ENCODE measurements at regions not wholly inside any gene's neighbourhood (a gene's known extent, or its start where the extent isn't known, plus 50 kb on each side); places are given as distances from the start of the nearest gene placed in this dataset.

DNA sequence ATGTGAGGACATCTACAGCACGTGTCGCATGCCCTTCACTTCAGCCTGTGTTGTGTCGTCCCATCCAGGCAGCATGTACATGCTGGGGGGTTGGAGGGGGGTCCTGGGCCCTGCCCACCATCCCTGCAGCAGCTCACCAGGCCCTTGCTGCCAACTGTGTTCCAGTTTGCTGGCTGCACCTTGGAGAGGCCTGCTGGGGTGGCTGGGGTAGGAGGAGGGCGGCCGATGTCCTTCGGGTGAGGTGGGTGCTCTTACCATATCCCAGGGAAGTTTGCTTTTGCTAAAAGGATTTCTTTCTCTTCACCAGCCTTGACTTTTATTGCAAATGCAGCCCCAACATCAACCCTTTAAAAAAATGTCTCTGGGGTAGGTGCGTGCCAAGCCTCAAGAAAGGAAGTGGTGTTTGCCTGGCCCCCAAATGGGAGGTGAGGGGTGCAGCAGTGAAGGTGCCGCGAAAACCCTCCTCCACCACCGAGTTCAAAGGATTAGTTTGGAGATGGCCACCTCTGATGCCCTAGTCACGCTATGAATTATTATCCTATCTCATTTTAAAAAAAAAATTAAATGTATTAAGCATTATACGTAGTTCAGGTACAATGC is 165.8 kb upstream of the KLF6 start:
- TF ChIP-seq, protein P1, sequence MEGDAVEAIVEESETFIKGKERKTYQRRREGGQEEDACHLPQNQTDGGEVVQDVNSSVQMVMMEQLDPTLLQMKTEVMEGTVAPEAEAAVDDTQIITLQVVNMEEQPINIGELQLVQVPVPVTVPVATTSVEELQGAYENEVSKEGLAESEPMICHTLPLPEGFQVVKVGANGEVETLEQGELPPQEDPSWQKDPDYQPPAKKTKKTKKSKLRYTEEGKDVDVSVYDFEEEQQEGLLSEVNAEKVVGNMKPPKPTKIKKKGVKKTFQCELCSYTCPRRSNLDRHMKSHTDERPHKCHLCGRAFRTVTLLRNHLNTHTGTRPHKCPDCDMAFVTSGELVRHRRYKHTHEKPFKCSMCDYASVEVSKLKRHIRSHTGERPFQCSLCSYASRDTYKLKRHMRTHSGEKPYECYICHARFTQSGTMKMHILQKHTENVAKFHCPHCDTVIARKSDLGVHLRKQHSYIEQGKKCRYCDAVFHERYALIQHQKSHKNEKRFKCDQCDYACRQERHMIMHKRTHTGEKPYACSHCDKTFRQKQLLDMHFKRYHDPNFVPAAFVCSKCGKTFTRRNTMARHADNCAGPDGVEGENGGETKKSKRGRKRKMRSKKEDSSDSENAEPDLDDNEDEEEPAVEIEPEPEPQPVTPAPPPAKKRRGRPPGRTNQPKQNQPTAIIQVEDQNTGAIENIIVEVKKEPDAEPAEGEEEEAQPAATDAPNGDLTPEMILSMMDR (tag by site-specific recombination; IDR thresholded peaks at IDR 0.05) = no peak
- TF ChIP-seq SALL2 (tag by site-specific recombination; IDR thresholded peaks at IDR 0.05; ENCODE audit: borderline replicate concordance) (no peak), ZNF792 (tag by site-specific recombination; IDR thresholded peaks at IDR 0.05) (no peak), ZNF274 (IDR thresholded peaks at IDR 0.05; ENCODE audit: low read length) (no peak), ZNF274 (tag by site-specific recombination; IDR thresholded peaks at IDR 0.05; ENCODE audit: borderline replicate concordance) (no peak), REPIN1 (tag by site-specific recombination; IDR thresholded peaks at IDR 0.05; ENCODE audit: low read depth) (no peak), ZEB2 (tag by site-specific recombination; IDR thresholded peaks at IDR 0.05) (no peak), ZBTB1 (tag by site-specific recombination; IDR thresholded peaks at IDR 0.05) (no peak), KLF8 (tag by site-specific recombination; IDR thresholded peaks at IDR 0.05) (no peak), TCF7L2 (IDR thresholded peaks at IDR 0.05; ENCODE audit: borderline replicate concordance, low read depth, low read length) (no peak), ZNF133 (tag by site-specific recombination; IDR thresholded peaks at IDR 0.05) (no peak)
- TF ChIP-seq, protein P2, sequence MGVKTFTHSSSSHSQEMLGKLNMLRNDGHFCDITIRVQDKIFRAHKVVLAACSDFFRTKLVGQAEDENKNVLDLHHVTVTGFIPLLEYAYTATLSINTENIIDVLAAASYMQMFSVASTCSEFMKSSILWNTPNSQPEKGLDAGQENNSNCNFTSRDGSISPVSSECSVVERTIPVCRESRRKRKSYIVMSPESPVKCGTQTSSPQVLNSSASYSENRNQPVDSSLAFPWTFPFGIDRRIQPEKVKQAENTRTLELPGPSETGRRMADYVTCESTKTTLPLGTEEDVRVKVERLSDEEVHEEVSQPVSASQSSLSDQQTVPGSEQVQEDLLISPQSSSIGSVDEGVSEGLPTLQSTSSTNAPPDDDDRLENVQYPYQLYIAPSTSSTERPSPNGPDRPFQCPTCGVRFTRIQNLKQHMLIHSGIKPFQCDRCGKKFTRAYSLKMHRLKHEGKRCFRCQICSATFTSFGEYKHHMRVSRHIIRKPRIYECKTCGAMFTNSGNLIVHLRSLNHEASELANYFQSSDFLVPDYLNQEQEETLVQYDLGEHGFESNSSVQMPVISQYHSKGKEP (tag by site-specific recombination; IDR thresholded peaks at IDR 0.05) = no peak
- TF ChIP-seq, protein P3, sequence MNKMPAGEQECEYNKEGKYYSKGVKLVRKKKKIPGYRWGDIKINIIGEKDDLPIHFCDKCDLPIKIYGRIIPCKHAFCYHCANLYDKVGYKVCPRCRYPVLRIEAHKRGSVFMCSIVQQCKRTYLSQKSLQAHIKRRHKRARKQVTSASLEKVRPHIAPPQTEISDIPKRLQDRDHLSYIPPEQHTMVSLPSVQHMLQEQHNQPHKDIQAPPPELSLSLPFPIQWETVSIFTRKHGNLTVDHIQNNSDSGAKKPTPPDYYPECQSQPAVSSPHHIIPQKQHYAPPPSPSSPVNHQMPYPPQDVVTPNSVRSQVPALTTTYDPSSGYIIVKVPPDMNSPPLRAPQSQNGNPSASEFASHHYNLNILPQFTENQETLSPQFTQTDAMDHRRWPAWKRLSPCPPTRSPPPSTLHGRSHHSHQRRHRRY (tag by site-specific recombination; IDR thresholded peaks at IDR 0.05) = no peak
